ENCODE measurements at regions not wholly inside any gene's neighbourhood (a gene's known extent, or its start where the extent isn't known, plus 50 kb on each side); places are given as distances from the start of the nearest gene placed in this dataset.

GRCh38 chr6:188821-189655 lies 103.2 kb upstream of the DUSP22 start:
- WGBS (ENCODE audit: low lambda C conversion rate) = 11% methylated on average over 11 of the region's 13 CpGs
- TF ChIP-seq GATA2 (CRISPR knock-in tag; IDR thresholded peaks at IDR 0.05) (no peak), YY1 (IDR thresholded peaks at IDR 0.05; ENCODE audit: low read depth) (no peak), GABPA (IDR thresholded peaks at IDR 0.05; ENCODE audit: low read depth) (no peak), RCOR1 (IDR thresholded peaks at IDR 0.05; ENCODE audit: low read length) (no peak), TCF12 (IDR thresholded peaks at IDR 0.05) (no peak), ELF1 (IDR thresholded peaks at IDR 0.05) (no peak), PBX3 (IDR thresholded peaks at IDR 0.05) (no peak), SMC3 (IDR thresholded peaks at IDR 0.05; ENCODE audit: low read depth, low read length) (peak; percentile 78), MEF2A (IDR thresholded peaks at IDR 0.05; ENCODE audit: borderline replicate concordance, low read depth) (no peak), REST (IDR thresholded peaks at IDR 0.05; ENCODE audit: low read depth, low read length) (no peak), RAD21 (IDR thresholded peaks at IDR 0.05; ENCODE audit: low read length) (peak; percentile 94), MAX (IDR thresholded peaks at IDR 0.05; ENCODE audit: low read depth) (no peak), NFIC (IDR thresholded peaks at IDR 0.05; ENCODE audit: borderline replicate concordance) (no peak), EZH2phosphoT487 (IDR thresholded peaks at IDR 0.05; ENCODE audit: borderline replicate concordance, low read depth) (no peak), FOSL2 (IDR thresholded peaks at IDR 0.05; ENCODE audit: borderline replicate concordance, low read depth) (no peak), CHD2 (IDR thresholded peaks at IDR 0.05; ENCODE audit: low read length, partially characterized antibody) (no peak), FOXM1 (IDR thresholded peaks at IDR 0.05; ENCODE audit: low read depth) (no peak), JUND (IDR thresholded peaks at IDR 0.05) (no peak), NRF1 (IDR thresholded peaks at IDR 0.05; ENCODE audit: low read depth, low read length) (no peak), POLR2AphosphoS5 (IDR thresholded peaks at IDR 0.05; ENCODE audit: low read depth, low read length) (no peak), SIN3A (IDR thresholded peaks at IDR 0.05; ENCODE audit: borderline replicate concordance, low read depth, low read length) (no peak), RXRA (IDR thresholded peaks at IDR 0.05; ENCODE audit: borderline replicate concordance, low read depth) (no peak)
- TF ChIP-seq, protein P1, sequence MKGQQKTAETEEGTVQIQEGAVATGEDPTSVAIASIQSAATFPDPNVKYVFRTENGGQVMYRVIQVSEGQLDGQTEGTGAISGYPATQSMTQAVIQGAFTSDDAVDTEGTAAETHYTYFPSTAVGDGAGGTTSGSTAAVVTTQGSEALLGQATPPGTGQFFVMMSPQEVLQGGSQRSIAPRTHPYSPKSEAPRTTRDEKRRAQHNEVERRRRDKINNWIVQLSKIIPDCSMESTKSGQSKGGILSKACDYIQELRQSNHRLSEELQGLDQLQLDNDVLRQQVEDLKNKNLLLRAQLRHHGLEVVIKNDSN (IDR thresholded peaks at IDR 0.05; ENCODE audit: borderline replicate concordance, low read depth) = no peak
- TF ChIP-seq, protein P2, sequence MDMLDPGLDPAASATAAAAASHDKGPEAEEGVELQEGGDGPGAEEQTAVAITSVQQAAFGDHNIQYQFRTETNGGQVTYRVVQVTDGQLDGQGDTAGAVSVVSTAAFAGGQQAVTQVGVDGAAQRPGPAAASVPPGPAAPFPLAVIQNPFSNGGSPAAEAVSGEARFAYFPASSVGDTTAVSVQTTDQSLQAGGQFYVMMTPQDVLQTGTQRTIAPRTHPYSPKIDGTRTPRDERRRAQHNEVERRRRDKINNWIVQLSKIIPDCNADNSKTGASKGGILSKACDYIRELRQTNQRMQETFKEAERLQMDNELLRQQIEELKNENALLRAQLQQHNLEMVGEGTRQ (IDR thresholded peaks at IDR 0.05; ENCODE audit: borderline replicate concordance, low read depth, low read length) = no peak
- TF ChIP-seq, protein P3, sequence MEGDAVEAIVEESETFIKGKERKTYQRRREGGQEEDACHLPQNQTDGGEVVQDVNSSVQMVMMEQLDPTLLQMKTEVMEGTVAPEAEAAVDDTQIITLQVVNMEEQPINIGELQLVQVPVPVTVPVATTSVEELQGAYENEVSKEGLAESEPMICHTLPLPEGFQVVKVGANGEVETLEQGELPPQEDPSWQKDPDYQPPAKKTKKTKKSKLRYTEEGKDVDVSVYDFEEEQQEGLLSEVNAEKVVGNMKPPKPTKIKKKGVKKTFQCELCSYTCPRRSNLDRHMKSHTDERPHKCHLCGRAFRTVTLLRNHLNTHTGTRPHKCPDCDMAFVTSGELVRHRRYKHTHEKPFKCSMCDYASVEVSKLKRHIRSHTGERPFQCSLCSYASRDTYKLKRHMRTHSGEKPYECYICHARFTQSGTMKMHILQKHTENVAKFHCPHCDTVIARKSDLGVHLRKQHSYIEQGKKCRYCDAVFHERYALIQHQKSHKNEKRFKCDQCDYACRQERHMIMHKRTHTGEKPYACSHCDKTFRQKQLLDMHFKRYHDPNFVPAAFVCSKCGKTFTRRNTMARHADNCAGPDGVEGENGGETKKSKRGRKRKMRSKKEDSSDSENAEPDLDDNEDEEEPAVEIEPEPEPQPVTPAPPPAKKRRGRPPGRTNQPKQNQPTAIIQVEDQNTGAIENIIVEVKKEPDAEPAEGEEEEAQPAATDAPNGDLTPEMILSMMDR (IDR thresholded peaks at IDR 0.05) = peak; percentile 93

More at GRCh38 chr6:188821-189655, 103.2 kb upstream of the DUSP22 start:
- Histone ChIP-seq H2AFZ (ENCODE audit: low read depth) (no peak overlapping the region), H3K9me2 (no peaks in the 10 kb centered on the region), H3K4me2 (no peak overlapping the region), H3K36me3 (replicated peaks in 1 of 2; ENCODE audit: control insufficient read depth in 1 of 2, insufficient read depth in 2 of 2, low read length in 1 of 2) (no peaks in the 10 kb centered on the region), H3K9me3 (no peaks in the 10 kb centered on the region), H3F3A (replicated peaks; ENCODE audit: insufficient read depth) (no peaks in the 10 kb centered on the region), H3K79me2 (ENCODE audit: insufficient read depth) (no peaks in the 10 kb centered on the region), H3K27me3 (ENCODE audit: insufficient read depth) (peaks cover 44% of the 10 kb centered on the region; the same call in 1 of the 2 replicates), H3K27ac (ENCODE audit: low read depth in 2 of 2, low read length in 1 of 2) (no peak overlapping the region), H3K4me3 (ENCODE audit: low read depth in 2 of 2, low read length in 1 of 2) (peak overlapping the region in 1 of 2 experiments; percentile 12; a peak in 1 of 4 replicates), H3K4me1 (ENCODE audit: control insufficient read depth in 1 of 2, insufficient read depth in 2 of 2, low read depth in 1 of 2, low read length in 1 of 2) (no peaks in the 10 kb centered on the region), H3K9ac (no peak overlapping the region), H4K20me1 (ENCODE audit: insufficient read depth) (no peaks in the 10 kb centered on the region)
- ChIA-PET CTCF (interaction anchor here (0.5 to 2.6 kb wide), 25 partner anchors 9 to 609 kb away, joined by 3 to 20 read pairs (median 4); no protein-coding TSS in a partner anchor), POLR2A (no interaction called here)
- DNase-seq = peak; percentile 82

All from SK-N-SH (cell line).